GM21367 (cell line): ENCODE measurements at regions not wholly inside any gene's neighbourhood (a gene's known extent, or its start where the extent isn't known, plus 50 kb on each side); places are given as distances from the start of the nearest gene placed in this dataset.

Experiments
- ATAC-seq: cut with Tn5 transposase; IDR thresholded peaks from one replicate; pipeline ENCODE4 v1.9.1; 2021; ENCODE audit not compliant: unreplicated experiment

DNA sequence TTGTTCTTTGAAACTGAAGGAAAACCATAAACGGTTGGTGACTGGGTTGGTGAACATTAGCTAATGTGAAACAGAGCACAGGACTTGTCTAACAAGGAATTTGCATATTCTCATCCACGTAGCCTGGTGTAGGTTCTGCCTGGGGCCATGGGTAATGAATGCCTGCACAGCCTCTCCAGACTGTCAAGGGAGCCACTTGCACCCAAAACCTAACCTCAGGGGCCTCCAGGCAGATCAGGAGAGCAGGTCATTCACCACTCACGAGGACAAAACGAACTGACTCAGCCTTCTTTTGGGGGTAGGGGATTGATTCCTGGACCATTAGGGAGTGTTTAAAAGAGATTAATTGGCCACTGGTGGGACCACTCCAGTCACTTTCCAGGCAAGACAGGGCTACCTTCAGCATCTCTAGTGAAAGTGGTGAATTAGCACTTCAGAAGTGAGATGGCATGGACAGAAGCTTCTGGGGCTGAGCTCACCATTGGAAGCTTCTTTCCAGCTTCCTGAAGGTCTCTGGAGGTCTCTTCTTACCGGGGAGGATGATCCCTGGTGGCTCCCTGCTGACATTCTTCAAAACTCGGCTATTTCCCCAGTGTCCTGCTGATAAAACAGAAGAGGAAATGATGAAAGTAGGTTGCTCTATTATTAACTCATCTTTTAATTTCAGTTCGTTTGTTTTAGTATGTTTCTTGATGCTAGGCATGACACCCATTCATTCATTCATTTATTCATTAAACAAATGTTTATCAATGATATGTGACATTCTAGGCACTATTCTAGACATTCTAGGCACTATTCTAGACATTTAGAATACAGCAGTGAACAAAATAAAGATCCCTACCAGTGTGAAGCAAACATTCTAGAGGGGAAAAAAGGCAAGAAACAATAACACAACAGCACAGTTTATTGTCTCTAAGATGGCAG is 104.5 kb upstream of the LNX1 start:
- ATAC-seq: no peak

GRCh38 chr4:53694666-53695065 is 103.4 kb upstream of the LNX1 start:
- no peak for ATAC-seq

DNA sequence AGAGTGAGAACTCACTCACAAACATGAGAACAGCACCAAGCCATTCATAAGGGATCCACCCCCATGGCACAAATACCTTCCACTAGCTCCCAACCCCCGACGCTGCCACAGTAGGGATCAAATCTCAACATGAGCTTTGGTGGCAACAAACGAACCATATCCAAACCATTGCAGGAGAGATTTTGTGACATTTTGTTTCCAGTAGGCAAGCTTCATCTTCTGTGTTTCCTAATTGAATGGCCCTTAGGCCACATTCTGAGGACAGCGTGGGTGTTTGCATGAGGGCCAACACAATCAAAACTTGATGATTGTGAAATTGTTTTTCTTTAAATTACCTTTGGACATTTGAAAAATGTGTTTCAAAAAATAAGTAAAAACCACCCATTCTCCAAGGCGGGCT is 102.6 kb upstream of the LNX1 start:
- no peak for ATAC-seq

GRCh38 chr4:53693408-53693807 is 102.1 kb upstream of the LNX1 start:
- no peak for ATAC-seq

DNA sequence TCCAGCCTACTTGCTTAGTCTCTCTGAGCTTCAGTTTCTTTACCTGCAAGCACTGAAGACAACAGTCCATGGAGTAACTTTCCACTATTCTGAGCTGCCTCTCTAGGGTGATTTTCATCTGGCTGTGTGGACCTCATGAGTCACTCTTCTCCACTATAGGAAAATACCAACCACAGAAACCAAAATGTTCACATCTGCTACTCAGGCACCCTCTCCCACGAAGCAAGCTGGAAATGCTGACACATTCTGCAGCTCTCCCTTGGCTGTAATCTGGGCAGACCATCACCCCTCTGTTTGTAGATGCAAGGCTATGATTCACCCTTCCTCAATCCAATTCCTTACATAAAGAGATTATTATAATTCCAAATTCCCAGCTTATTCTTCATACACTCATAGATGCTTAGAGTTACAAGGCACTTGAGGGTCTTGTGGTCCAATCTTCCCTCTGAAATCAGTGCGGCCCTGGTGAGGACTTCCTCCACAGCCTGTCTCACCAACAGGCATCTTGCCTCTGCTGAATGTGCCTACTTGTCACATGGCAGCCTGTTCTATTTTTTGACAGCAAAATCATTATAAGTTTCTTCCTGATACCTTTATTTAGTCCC is 97.0 kb upstream of the LNX1 start:
- peak; percentile 82 for ATAC-seq

DNA sequence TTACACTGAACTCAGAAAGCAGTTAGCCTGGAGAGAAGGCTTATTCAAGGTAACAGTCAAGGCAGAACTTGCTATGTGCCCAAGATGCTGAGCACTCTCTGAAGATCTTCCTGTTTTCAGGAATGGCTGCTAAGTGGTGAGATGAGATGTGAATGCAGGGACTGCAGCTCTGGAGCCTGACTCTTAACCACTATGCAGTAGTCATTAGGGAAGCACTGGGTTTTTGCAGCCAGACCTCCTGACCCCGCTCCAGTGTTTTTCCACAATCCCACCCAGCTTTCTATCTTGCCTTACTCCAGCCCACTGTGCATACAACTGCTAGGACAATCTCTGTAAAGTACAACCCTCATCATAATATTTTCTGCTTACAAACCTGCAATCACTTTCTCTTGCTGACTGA is 95.2 kb upstream of the LNX1 start:
- ATAC-seq: no peak

GRCh38 chr4:53684136-53685130 is 93.1 kb upstream of the LNX1 start:
- no peak for ATAC-seq

- no peak for ATAC-seq
These were observed 91.6 kb upstream of the LNX1 start for GRCh38 chr4:53682908-53683307.

DNA sequence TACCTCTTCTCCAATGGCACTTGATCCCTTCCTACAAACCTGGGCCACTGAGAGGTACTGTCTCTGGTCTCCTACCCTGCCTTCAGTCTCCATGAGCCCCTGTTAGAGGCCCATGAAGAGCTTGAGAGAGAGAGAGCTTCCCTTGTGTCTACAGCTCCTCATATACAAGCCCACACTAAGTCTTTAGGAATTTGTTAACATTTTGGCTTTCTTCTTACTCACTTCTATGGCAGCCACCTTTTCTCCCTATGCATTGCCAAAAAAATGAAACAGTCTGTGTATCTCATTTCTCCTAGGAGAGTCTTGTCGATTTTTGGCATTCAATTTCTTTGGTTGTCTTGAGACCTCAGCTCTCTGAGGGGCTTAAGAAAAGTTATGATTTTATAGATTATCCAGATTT is 90.9 kb upstream of the LNX1 start:
- no peak for ATAC-seq

- no peak for ATAC-seq
These were observed 89.3 kb upstream of the LNX1 start for GRCh38 chr4:53680598-53680997.

GRCh38 chr4:53680168-53680567 is 88.9 kb upstream of the LNX1 start:
- ATAC-seq: no peak

DNA sequence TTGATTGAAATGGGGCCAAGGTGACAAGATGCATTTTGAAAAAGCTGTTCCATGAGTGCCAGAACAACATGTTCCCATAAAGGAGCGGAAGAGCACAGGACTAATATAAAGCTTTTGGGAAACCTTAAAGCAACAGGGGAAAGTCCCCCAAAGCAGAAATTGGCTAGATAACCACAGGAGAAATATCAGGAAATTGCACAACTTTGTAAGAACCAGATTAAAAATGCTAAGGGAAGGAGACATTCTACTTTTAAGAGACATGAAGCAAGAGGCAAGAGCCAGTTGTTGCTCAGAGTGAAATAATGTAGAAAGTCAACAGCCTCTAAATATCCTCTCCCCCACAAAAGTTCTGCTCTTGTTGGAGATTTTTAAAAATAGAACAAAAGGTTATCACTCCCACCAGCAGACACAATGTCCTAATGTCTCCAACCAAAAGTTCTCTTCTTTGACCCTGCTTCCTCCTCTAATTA is 85.2 kb upstream of the LNX1 start:
- no peak for ATAC-seq

DNA sequence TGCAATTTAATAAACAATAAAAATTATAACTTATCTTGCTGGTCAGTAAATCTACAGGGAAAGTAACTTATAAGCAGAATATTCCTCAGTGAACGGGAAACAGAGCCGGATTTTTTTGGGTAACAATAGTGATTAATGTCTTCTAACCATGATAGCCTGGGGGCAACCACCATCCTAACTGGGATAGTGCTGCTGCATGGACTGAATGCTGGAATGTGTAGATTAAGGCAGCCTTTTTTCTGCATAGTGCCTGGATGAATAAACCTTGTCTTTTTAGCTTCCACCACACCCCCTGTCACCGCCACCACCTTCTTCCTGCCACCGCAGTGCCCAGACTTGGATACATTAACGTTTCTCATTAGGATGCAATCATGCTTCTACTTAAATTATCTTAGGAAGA is 83.6 kb upstream of the LNX1 start:
- ATAC-seq: no peak

- ATAC-seq: no peak
These were observed 81.6 kb upstream of the LNX1 start for GRCh38 chr4:53672873-53673272.

DNA sequence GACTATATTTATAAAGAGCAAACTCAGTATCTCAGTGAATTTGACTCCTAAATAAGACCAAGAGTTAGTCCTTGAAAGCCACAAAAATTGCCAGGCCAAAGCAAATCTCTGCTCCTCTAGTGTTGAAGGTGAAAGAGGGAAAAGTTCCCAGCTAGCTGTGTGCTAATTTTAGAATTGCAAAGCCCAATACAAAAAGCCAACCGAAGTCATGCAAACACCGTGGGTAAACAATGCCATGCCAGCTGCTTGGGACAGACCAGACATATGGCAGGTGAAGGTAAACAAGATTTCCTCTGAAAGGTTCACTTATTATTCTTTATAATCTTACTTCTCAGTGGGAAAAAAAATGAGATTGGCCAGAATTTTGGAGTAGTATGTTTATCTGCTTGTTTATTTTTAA is 80.5 kb upstream of the LNX1 start:
- ATAC-seq: no peak

GRCh38 chr4:53659737-53660136 is 68.5 kb upstream of the LNX1 start:
- ATAC-seq: no peak

GRCh38 chr4:53659112-53659511 is 67.8 kb upstream of the LNX1 start:
- ATAC-seq: no peak

DNA sequence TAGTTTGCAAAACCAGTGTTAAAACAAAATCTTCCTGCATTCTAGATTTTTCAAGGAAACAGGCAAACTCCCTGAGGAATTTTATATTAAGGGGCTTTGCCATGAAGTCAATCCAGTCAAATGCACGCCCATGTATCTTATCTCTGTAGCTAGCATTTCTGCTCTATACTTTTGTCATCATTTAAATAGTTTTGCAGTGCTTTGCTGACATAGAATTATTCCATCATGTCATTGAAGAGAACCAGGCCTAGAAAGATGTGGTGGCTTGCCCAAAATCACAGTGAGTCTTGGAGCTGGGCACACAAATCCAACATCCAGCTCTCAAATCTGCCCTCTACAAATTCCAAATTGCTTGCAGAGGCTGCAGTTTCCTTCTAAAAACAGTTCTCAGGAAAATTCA is 66.7 kb upstream of the LNX1 start:
- ATAC-seq: no peak

GRCh38 chr4:53656421-53656981 is 65.2 kb upstream of the LNX1 start:
- ATAC-seq: no peak

- no peak for ATAC-seq
These were observed 63.0 kb upstream of the LNX1 start for GRCh38 chr4:53654300-53654758.
